ENCODE measurements at regions not wholly inside any gene's neighbourhood (a gene's known extent, or its start where the extent isn't known, plus 50 kb on each side); places are given as distances from the start of the nearest gene placed in this dataset.
"Not testable (repeated sequence)": the region's sequence is repeated elsewhere in the genome, so short reads cannot be mapped to it uniquely, and the experiment has no call there.

DNA sequence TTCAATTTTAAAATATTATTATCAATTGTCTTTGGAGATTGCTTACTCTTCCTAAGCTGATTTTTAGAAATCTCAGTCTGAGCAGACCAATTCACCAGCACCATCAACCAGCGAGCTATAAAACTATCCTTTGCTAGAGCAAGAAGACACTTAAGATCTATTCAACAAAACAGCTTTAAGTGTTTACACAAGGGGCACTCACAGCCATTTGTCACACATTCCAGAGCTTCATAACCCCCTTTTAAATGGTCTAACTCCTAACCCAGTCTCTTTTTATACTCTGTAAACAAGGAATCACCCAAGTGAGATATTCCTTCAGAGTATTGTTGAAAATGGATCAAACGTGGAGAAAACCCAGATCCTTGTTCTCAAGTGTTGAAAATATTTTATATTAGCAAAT, 1294.1 kb upstream of the CHAC2 start:
- no peak overlapping the region for H3K4me3 ChIP-seq (ENCODE audit: control insufficient read depth, low read depth, low read length)
- DNase-seq (ENCODE audit: low read depth): no peak
- TF ChIP-seq, protein P1, sequence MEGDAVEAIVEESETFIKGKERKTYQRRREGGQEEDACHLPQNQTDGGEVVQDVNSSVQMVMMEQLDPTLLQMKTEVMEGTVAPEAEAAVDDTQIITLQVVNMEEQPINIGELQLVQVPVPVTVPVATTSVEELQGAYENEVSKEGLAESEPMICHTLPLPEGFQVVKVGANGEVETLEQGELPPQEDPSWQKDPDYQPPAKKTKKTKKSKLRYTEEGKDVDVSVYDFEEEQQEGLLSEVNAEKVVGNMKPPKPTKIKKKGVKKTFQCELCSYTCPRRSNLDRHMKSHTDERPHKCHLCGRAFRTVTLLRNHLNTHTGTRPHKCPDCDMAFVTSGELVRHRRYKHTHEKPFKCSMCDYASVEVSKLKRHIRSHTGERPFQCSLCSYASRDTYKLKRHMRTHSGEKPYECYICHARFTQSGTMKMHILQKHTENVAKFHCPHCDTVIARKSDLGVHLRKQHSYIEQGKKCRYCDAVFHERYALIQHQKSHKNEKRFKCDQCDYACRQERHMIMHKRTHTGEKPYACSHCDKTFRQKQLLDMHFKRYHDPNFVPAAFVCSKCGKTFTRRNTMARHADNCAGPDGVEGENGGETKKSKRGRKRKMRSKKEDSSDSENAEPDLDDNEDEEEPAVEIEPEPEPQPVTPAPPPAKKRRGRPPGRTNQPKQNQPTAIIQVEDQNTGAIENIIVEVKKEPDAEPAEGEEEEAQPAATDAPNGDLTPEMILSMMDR (IDR thresholded peaks at IDR 0.05; ENCODE audit: control insufficient read depth, insufficient read depth, low read depth, low read length, missing control alignments): no peak

- DNase-seq (ENCODE audit: low read depth); H3K4me3 ChIP-seq (ENCODE audit: control insufficient read depth, low read depth, low read length): not testable (repeated sequence)
These were observed 1297.1 kb upstream of the CHAC2 start for GRCh38 chr2:52470457-52470856.

DNA sequence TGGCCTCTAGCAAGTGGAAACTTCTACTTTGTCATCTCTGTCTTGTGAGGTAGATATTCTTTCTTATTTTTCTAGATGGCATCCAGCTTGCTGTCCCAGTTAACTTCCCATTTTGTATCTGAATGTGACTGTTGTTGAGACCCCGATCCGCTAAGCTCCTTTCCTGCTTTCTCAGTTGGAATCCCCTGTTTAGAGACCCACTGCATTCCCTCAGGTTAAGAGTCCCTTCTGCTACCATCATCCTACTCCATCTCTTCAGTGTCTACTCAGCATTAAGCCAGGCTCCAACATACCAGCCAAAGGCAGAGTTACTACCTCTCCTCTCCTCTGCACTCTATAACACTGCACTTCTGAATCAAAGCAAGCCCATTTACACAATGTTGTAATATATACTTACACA, 1300.4 kb upstream of the CHAC2 start:
- DNase-seq (ENCODE audit: low read depth): no peak
- H3K4me3 ChIP-seq (ENCODE audit: control insufficient read depth, low read depth, low read length): no peak overlapping the region
- TF ChIP-seq, protein P1 (IDR thresholded peaks at IDR 0.05; ENCODE audit: control insufficient read depth, insufficient read depth, low read depth, low read length, missing control alignments): no peak

GRCh38 chr2:52465287-52465686, 1302.3 kb upstream of the CHAC2 start:
- TF ChIP-seq, protein P1 (IDR thresholded peaks at IDR 0.05; ENCODE audit: control insufficient read depth, insufficient read depth, low read depth, low read length, missing control alignments): no peak
- no peak for DNase-seq (ENCODE audit: low read depth)

GRCh38 chr2:52463457-52463856, 1304.1 kb upstream of the CHAC2 start:
- DNase-seq (ENCODE audit: low read depth): no peak
- TF ChIP-seq, protein P1 (IDR thresholded peaks at IDR 0.05; ENCODE audit: control insufficient read depth, insufficient read depth, low read depth, low read length, missing control alignments): no peak
- no peak overlapping the region for H3K4me3 ChIP-seq (ENCODE audit: control insufficient read depth, low read depth, low read length)

More at GRCh38 chr2:52465287-52465686, 1302.3 kb upstream of the CHAC2 start:
- H3K4me3 ChIP-seq (ENCODE audit: control insufficient read depth, low read depth, low read length): no peak overlapping the region

DNA sequence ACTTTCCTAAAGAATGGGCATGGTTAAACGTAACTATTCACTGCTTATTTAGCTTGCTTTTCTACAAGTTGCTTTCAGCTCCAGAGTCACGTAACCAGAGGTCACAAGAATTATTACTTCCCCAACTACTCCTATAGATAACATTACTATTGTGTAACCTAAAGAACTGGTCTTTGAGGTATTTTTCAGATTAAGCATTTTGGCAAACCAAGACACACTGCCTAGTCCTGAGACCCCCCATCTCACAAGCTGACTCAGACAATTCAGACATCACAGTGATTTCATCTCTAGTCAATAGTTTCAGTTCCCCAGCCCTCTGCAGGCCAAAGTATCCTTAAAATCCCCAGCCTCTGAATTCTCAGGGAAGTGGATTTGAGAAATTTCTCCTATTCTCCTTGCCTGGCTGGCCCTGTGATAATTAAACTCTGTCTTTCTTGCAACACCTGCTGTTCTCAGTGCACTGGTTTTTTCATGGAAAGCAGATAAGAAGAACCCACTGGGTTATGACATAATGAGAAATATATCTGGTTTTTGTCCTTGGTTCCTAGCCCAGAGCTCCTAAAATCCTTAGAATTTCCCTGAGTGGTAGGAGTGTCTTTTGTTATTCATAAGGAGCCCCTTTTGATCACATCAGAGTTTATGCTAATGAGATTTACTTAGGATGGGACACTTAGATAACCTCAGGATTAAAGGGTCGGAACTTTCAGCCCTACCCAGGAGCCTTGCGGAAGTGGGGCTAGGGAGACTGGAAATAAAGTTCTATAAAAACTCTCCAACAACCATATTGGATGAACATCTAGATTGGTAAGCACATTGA, 1310.8 kb upstream of the CHAC2 start:
- DNase-seq (ENCODE audit: low read depth): no peak
- no peak overlapping the region for H3K4me3 ChIP-seq (ENCODE audit: control insufficient read depth, low read depth, low read length)
- TF ChIP-seq, protein P1 (IDR thresholded peaks at IDR 0.05; ENCODE audit: control insufficient read depth, insufficient read depth, low read depth, low read length, missing control alignments): no peak

- DNase-seq (ENCODE audit: low read depth): no peak
- TF ChIP-seq, protein P1 (IDR thresholded peaks at IDR 0.05; ENCODE audit: control insufficient read depth, insufficient read depth, low read depth, low read length, missing control alignments): no peak
- H3K4me3 ChIP-seq (ENCODE audit: control insufficient read depth, low read depth, low read length): no peak overlapping the region
These were observed 1312.6 kb upstream of the CHAC2 start for GRCh38 chr2:52454962-52455361.
